ENCODE measurements at regions not wholly inside any gene's neighbourhood (a gene's known extent, or its start where the extent isn't known, plus 50 kb on each side); places are given as distances from the start of the nearest gene placed in this dataset.

DNA sequence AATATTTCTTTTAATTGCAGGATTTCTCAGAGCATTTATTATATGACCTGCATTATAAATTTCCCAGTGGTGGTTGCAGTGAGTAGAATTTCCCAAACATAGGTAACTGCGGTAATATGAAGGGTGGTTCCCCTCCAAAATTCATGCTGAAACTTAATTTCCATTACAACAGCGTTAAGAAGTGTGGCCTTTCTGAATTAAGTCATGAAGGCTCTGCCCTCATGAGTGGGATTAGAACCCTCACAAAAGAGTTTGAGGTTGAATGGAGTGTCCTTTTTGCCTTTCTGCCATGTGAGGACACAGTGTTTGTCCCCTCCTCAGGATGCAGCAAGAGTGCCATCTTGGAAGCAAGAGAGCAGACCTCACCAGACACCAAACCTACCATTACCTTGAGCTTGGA, 233.6 kb downstream of the KTN1 start:
- Mint-ChIP-seq H3K4me3 (no peak overlapping the region), H3K4me1 (no peaks in the 10 kb centered on the region), H3K9me3 (peaks cover 8% of the 10 kb centered on the region; the same call in 2 of the 3 replicates), H3K27ac (no peak overlapping the region), H3K27me3 (ENCODE audit: insufficient read depth, low read depth, poor library complexity) (peaks cover 4% of the 10 kb centered on the region), H3K36me3 (ENCODE audit: low read depth) (0 out of 3 replicates have a peak, but pooled peaks cover 11% of the 10 kb centered on the region)
- Histone ChIP-seq H3K9me2 (ENCODE audit: insufficient read depth) (peaks cover 22% of the 10 kb centered on the region; the same call in 1 of the 2 replicates), H3K36me3 (ENCODE audit: insufficient read depth) (no peaks in the 10 kb centered on the region), H2AFZ (no peak overlapping the region; the same call in 1 of the 2 replicates), H3K79me2 (replicated peaks; ENCODE audit: insufficient read depth) (no peaks in the 10 kb centered on the region), H3K4me1 (ENCODE audit: insufficient read depth) (no peaks in the 10 kb centered on the region), H3K27me3 (ENCODE audit: insufficient read depth) (no peaks in the 10 kb centered on the region), H3K4me3 (no peak overlapping the region), H4K20me1 (replicated peaks; ENCODE audit: insufficient read depth) (no peaks in the 10 kb centered on the region), H3K4me2 (no peak overlapping the region), H3K27ac (ENCODE audit: low read depth) (no peak overlapping the region), H3F3A (replicated peaks; ENCODE audit: low read depth) (no peaks in the 10 kb centered on the region)
- no peak for DNase-seq (ENCODE audit: low spot score)
- no peak for ATAC-seq
- no peak for TF ChIP-seq JUNB (IDR thresholded peaks at IDR 0.05; ENCODE audit: unreplicated experiment)
- TF ChIP-seq ZNF114 (CRISPR knock-in tag; IDR thresholded peaks at IDR 0.05): no peak
- TF ChIP-seq ZNF331 (CRISPR knock-in tag; IDR thresholded peaks at IDR 0.05; ENCODE audit: low read depth): no peak
- TF ChIP-seq, protein P1, sequence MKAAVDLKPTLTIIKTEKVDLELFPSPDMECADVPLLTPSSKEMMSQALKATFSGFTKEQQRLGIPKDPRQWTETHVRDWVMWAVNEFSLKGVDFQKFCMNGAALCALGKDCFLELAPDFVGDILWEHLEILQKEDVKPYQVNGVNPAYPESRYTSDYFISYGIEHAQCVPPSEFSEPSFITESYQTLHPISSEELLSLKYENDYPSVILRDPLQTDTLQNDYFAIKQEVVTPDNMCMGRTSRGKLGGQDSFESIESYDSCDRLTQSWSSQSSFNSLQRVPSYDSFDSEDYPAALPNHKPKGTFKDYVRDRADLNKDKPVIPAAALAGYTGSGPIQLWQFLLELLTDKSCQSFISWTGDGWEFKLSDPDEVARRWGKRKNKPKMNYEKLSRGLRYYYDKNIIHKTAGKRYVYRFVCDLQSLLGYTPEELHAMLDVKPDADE (IDR thresholded peaks at IDR 0.05): no peak
- TF ChIP-seq CREB1 (CRISPR knock-in tag; IDR thresholded peaks at IDR 0.05; ENCODE audit: low read depth): no peak

DNA sequence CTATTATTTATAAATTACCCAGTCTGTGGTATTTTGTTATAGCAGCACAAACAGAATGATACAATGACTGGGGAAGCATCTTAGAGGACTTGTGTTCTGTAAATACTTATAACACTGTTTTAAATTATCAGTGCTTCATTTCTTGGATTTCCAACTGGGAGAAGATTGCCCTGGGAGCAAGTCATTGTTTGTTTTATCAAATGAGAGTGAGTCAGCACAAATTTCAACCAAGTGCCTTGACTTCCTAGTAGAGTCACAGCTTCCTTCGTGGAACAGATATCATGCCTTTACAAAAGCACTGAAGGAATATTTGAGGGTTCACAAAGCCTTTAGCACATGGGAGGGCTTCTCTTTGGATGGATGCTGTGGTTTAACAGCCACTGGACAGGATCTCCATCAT, 234.1 kb downstream of the KTN1 start:
- Histone ChIP-seq H3K4me2 (no peak overlapping the region), H4K20me1 (replicated peaks; ENCODE audit: insufficient read depth) (no peaks in the 10 kb centered on the region), H3K27me3 (ENCODE audit: insufficient read depth) (no peaks in the 10 kb centered on the region), H3K9me2 (ENCODE audit: insufficient read depth) (peaks cover 22% of the 10 kb centered on the region; the same call in 1 of the 2 replicates), H3K4me1 (ENCODE audit: insufficient read depth) (no peaks in the 10 kb centered on the region), H3K36me3 (ENCODE audit: insufficient read depth) (no peaks in the 10 kb centered on the region), H3K4me3 (no peak overlapping the region), H2AFZ (no peak overlapping the region), H3K79me2 (replicated peaks; ENCODE audit: insufficient read depth) (no peaks in the 10 kb centered on the region), H3F3A (replicated peaks; ENCODE audit: low read depth) (no peaks in the 10 kb centered on the region), H3K27ac (ENCODE audit: low read depth) (no peak overlapping the region)
- DNase-seq (ENCODE audit: low spot score) (no peak), ATAC-seq (no peak)
- Mint-ChIP-seq H3K9me3 (peaks cover 8% of the 10 kb centered on the region; the same call in 2 of the 3 replicates), H3K27me3 (ENCODE audit: insufficient read depth, low read depth, poor library complexity) (peaks cover 4% of the 10 kb centered on the region), H3K27ac (no peak overlapping the region), H3K4me3 (no peak overlapping the region), H3K4me1 (no peaks in the 10 kb centered on the region), H3K36me3 (ENCODE audit: low read depth) (0 out of 3 replicates have a peak, but pooled peaks cover 11% of the 10 kb centered on the region)
- TF ChIP-seq, protein P2, sequence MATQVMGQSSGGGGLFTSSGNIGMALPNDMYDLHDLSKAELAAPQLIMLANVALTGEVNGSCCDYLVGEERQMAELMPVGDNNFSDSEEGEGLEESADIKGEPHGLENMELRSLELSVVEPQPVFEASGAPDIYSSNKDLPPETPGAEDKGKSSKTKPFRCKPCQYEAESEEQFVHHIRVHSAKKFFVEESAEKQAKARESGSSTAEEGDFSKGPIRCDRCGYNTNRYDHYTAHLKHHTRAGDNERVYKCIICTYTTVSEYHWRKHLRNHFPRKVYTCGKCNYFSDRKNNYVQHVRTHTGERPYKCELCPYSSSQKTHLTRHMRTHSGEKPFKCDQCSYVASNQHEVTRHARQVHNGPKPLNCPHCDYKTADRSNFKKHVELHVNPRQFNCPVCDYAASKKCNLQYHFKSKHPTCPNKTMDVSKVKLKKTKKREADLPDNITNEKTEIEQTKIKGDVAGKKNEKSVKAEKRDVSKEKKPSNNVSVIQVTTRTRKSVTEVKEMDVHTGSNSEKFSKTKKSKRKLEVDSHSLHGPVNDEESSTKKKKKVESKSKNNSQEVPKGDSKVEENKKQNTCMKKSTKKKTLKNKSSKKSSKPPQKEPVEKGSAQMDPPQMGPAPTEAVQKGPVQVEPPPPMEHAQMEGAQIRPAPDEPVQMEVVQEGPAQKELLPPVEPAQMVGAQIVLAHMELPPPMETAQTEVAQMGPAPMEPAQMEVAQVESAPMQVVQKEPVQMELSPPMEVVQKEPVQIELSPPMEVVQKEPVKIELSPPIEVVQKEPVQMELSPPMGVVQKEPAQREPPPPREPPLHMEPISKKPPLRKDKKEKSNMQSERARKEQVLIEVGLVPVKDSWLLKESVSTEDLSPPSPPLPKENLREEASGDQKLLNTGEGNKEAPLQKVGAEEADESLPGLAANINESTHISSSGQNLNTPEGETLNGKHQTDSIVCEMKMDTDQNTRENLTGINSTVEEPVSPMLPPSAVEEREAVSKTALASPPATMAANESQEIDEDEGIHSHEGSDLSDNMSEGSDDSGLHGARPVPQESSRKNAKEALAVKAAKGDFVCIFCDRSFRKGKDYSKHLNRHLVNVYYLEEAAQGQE (IDR thresholded peaks at IDR 0.05; ENCODE audit: unreplicated experiment): no peak
- TF ChIP-seq JUNB (IDR thresholded peaks at IDR 0.05; ENCODE audit: unreplicated experiment) (no peak), CREB1 (CRISPR knock-in tag; IDR thresholded peaks at IDR 0.05; ENCODE audit: low read depth) (no peak), ZNF114 (CRISPR knock-in tag; IDR thresholded peaks at IDR 0.05) (no peak), NANOG (IDR thresholded peaks at IDR 0.05; ENCODE audit: borderline replicate concordance) (no peak), EZH2 (IDR thresholded peaks at IDR 0.05; ENCODE audit: low read depth, unreplicated experiment) (no peak), ZNF331 (CRISPR knock-in tag; IDR thresholded peaks at IDR 0.05; ENCODE audit: low read depth) (no peak)
- TF ChIP-seq, protein P3, sequence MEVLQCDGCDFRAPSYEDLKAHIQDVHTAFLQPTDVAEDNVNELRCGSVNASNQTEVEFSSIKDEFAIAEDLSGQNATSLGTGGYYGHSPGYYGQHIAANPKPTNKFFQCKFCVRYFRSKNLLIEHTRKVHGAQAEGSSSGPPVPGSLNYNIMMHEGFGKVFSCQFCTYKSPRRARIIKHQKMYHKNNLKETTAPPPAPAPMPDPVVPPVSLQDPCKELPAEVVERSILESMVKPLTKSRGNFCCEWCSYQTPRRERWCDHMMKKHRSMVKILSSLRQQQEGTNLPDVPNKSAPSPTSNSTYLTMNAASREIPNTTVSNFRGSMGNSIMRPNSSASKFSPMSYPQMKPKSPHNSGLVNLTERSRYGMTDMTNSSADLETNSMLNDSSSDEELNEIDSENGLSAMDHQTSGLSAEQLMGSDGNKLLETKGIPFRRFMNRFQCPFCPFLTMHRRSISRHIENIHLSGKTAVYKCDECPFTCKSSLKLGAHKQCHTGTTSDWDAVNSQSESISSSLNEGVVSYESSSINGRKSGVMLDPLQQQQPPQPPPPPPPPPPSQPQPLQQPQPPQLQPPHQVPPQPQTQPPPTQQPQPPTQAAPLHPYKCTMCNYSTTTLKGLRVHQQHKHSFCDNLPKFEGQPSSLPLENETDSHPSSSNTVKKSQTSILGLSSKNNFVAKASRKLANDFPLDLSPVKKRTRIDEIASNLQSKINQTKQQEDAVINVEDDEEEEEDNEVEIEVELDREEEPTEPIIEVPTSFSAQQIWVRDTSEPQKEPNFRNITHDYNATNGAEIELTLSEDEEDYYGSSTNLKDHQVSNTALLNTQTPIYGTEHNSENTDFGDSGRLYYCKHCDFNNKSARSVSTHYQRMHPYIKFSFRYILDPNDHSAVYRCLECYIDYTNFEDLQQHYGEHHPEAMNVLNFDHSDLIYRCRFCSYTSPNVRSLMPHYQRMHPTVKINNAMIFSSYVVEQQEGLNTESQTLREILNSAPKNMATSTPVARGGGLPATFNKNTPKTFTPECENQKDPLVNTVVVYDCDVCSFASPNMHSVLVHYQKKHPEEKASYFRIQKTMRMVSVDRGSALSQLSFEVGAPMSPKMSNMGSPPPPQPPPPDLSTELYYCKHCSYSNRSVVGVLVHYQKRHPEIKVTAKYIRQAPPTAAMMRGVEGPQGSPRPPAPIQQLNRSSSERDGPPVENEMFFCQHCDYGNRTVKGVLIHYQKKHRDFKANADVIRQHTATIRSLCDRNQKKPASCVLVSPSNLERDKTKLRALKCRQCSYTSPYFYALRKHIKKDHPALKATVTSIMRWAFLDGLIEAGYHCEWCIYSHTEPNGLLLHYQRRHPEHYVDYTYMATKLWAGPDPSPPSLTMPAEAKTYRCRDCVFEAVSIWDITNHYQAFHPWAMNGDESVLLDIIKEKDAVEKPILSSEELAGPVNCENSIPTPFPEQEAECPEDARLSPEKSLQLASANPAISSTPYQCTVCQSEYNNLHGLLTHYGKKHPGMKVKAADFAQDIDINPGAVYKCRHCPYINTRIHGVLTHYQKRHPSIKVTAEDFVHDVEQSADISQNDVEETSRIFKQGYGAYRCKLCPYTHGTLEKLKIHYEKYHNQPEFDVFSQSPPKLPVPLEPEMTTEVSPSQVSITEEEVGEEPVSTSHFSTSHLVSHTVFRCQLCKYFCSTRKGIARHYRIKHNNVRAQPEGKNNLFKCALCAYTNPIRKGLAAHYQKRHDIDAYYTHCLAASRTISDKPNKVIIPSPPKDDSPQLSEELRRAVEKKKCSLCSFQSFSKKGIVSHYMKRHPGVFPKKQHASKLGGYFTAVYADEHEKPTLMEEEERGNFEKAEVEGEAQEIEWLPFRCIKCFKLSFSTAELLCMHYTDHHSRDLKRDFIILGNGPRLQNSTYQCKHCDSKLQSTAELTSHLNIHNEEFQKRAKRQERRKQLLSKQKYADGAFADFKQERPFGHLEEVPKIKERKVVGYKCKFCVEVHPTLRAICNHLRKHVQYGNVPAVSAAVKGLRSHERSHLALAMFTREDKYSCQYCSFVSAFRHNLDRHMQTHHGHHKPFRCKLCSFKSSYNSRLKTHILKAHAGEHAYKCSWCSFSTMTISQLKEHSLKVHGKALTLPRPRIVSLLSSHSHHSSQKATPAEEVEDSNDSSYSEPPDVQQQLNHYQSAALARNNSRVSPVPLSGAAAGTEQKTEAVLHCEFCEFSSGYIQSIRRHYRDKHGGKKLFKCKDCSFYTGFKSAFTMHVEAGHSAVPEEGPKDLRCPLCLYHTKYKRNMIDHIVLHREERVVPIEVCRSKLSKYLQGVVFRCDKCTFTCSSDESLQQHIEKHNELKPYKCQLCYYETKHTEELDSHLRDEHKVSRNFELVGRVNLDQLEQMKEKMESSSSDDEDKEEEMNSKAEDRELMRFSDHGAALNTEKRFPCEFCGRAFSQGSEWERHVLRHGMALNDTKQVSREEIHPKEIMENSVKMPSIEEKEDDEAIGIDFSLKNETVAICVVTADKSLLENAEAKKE (CRISPR knock-in tag; IDR thresholded peaks at IDR 0.05): no peak
- TF ChIP-seq, protein P1 (IDR thresholded peaks at IDR 0.05): no peak

All from GM23338 (cell line).